DND-41 (cell line): ENCODE measurements at regions not wholly inside any gene's neighbourhood (a gene's known extent, or its start where the extent isn't known, plus 50 kb on each side); places are given as distances from the start of the nearest gene placed in this dataset.

ENCODE experiments used
- EZH2 ChIP-seq: IDR thresholded peaks from 3 replicates; pipeline ENCODE4 v1.6.1; 2012; ENCODE audit warnings: borderline replicate concordance, low read depth, mild to moderate bottlenecking, moderate library complexity, low read length, inconsistent platforms; ENCODE audit not compliant: severe bottlenecking
- TF ChIP-seq, protein P1 (sequence below): IDR thresholded peaks from 2 replicates; pipeline ENCODE4 v1.5.1; 2012; ENCODE audit warnings: borderline replicate concordance, low read length, moderate library complexity, mild to moderate bottlenecking; ENCODE audit not compliant: poor library complexity, severe bottlenecking; ENCODE audit errors: extremely low read depth

DNA sequence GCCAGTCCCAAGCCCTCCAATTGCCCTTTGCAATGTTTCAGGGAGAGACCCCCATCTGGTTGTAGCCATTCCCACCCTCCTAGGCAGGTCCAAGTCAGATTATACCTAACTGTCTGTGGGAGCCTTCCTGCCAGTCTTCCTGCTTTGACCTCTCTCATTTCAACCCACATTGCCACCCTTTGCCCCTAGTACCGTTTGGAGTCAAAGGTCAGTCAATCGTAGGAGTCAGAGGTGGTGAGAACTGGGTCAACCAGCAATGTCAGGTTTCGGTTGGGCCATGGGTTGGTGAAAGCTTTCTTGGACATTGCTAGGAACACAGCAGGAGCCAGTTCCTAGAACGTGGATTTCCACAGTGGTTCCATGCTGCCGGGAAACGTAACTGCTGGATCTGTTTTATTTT is 269.4 kb upstream of the GHITM start:
- TF ChIP-seq, protein P1, sequence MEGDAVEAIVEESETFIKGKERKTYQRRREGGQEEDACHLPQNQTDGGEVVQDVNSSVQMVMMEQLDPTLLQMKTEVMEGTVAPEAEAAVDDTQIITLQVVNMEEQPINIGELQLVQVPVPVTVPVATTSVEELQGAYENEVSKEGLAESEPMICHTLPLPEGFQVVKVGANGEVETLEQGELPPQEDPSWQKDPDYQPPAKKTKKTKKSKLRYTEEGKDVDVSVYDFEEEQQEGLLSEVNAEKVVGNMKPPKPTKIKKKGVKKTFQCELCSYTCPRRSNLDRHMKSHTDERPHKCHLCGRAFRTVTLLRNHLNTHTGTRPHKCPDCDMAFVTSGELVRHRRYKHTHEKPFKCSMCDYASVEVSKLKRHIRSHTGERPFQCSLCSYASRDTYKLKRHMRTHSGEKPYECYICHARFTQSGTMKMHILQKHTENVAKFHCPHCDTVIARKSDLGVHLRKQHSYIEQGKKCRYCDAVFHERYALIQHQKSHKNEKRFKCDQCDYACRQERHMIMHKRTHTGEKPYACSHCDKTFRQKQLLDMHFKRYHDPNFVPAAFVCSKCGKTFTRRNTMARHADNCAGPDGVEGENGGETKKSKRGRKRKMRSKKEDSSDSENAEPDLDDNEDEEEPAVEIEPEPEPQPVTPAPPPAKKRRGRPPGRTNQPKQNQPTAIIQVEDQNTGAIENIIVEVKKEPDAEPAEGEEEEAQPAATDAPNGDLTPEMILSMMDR = no peak
- TF ChIP-seq EZH2 = no peak
